Heart right ventricle (tissue), 16 donors: ENCODE measurements at regions not wholly inside any gene's neighbourhood (a gene's known extent, or its start where the extent isn't known, plus 50 kb on each side); places are given as distances from the start of the nearest gene placed in this dataset.
"Not testable (repeated sequence)": the region's sequence is repeated elsewhere in the genome, so short reads cannot be mapped to it uniquely, and the experiment has no call there.

Source experiments
- ATAC-seq, 8 donors: fragments of 200-7000 bp; cut with Tn5 transposase; one replicate each; pipeline ENCODE4 v1.9.1; 2020; ENCODE audit warnings: mild to moderate bottlenecking in 8 of 8, moderate library complexity in 8 of 8, moderate number of reproducible peaks in 1 of 8
- DNase-seq, 2 donors: peaks; one replicate each; pipeline ENCODE4 v3.0.0-alpha.2; 2020
- H3K27ac ChIP-seq, 10 donors: fragments of 200-600 bp; sonication (generic) in 2 of 10; one replicate each; pipeline versions ENCODE4 v1.5.0 to v1.8.0; 2020 to 2022; ENCODE audit warnings: mild to moderate bottlenecking in 3 of 10
- H3K27me3 ChIP-seq, 7 donors: fragments of 200-600 bp; one replicate each; pipeline ENCODE4 v1.8.0; 2021 to 2022; ENCODE audit warnings: mild to moderate bottlenecking in 2 of 7
- H3K36me3 ChIP-seq, 9 donors: fragments of 200-600 bp; sonication (generic) in 1 of 9; one replicate each; pipeline versions ENCODE4 v1.5.0 to v1.8.0; 2020 to 2022; ENCODE audit warnings: mild to moderate bottlenecking in 2 of 9
- H3K4me1 ChIP-seq, 9 donors: fragments of 200-600 bp; sonication (generic) in 1 of 9; one replicate each; pipeline versions ENCODE4 v1.5.0 to v1.8.0; 2020 to 2022; ENCODE audit warnings: mild to moderate bottlenecking in 4 of 9
- H3K4me3 ChIP-seq, 10 donors: fragments of 200-600 bp; sonication (generic) in 2 of 10; one replicate each; pipeline versions ENCODE4 v1.5.0 to v1.8.0; 2020 to 2022; ENCODE audit warnings: mild to moderate bottlenecking in 7 of 10, moderate library complexity in 2 of 10
- H3K9me3 ChIP-seq, 11 donors: fragments of 200-600 bp in 10 of 11; sonication (generic) in 2 of 11; one replicate each; pipeline versions ENCODE4 v1.5.0 to v1.8.0; 2013 to 2022; ENCODE audit warnings: mild to moderate bottlenecking in 2 of 11, control low read depth in 1 of 11, moderate library complexity in 1 of 11
- CTCF ChIP-seq, 9 donors: fragments of 200-600 bp; sonication (generic) in 2 of 9; IDR thresholded peaks; one replicate each; pipeline versions ENCODE4 v1.5.0 to v1.8.0; 2021 to 2022; ENCODE audit warnings: antibody characterized with exemption in 9 of 9, mild to moderate bottlenecking in 5 of 9, moderate library complexity in 1 of 9
- WGBS, 2 donors: extraction: QIAGEN DNeasy Blood & Tissue Kit; methylation state at CpG; one replicate each; pipeline ENCODE4 v1.1.7; 2013; ENCODE audit warnings: inconsistent platforms in 1 of 2; 5-methylcytosine and 5-hydroxymethylcytosine counted together
- intact Hi-C, 10 donors: fragments of 100-400 bp; cut with DNase I; formaldehyde crosslinking; loops; one replicate each; pipeline versions ENCODE4 v1.11.1 to v1.14.2; 2022
- donor health status: Arrhythmogenic right ventricular cardiomyopathy.
- donor health status: ischemic (EF 13 %, LVEDD 7.1; RV severe dilation, severe dysfunction).
- donor health status: healthy with polysubstance abuse.
- donor health status: DM: no; HTN: yes; CAD: no.
- donor health status: DM: no; HTN: no; CAD: no.
- donor health status: ischemic (EF 25% LVEDD 6.9; RV normal size, moderate dysfunction).
- donor health status: ischemic (EF 25% LVEDD 5.7; RV mildly dilated, moderate dysfunction).
- donor health status: healthy.
- donor health status: DM: yes; HTN: yes; CAD: no.
- donor health status: Ischemic cardiomyopathy.
- donor health status: ischemic (EF 35%, LVEDD 5.7; RV mildly dilated, moderate dysfunction).
- donor health status: nonischemic (EF 11% LVEDD 7.7; RV severe dilation, severe dysfunction).
- donor health status: DM: yes; HTN: yes; CAD: no.
- donor health status: PGD.
- donor health status: ischemic (EF 29% LVEDD 5.4; RV normal size, mild dysfunction).
- donor health status: nonischemic (EF 23%, LVEDD 6.1; RV moderate dilation, normal function).

GRCh38 chrX:96211953-96212352 is 472.7 kb upstream of the DIAPH2 start:
- peaks cover 0 to 31% (median 0%) of the 10 kb centered on the region in 11 donors for H3K9me3 ChIP-seq
- DNase-seq = no peak

GRCh38 chrX:96214681-96215080 is 470.0 kb upstream of the DIAPH2 start:
- H3K4me3 ChIP-seq, H3K27me3 ChIP-seq, H3K4me1 ChIP-seq, H3K36me3 ChIP-seq, intact Hi-C loops, DNase-seq, H3K27ac ChIP-seq, ATAC-seq: not testable (repeated sequence)
- 91 to 93% methylated on average over 4 of the region's 4 CpGs for WGBS, 2 donors
- peaks cover 0 to 35% (median 0%) of the 10 kb centered on the region in 11 donors for H3K9me3 ChIP-seq

More at GRCh38 chrX:96211953-96212352, 472.7 kb upstream of the DIAPH2 start:
- no peak for TF ChIP-seq CTCF (IDR thresholded peaks at IDR 0.05)
- ATAC-seq = no peak
- H3K4me1 ChIP-seq = no peaks in the 10 kb centered on the region
- intact Hi-C loops = no loop called here
- no peaks in the 10 kb centered on the region for H3K36me3 ChIP-seq
- no peak overlapping the region for H3K4me3 ChIP-seq
- H3K27me3 ChIP-seq = no peaks in the 10 kb centered on the region
- no peak overlapping the region for H3K27ac ChIP-seq

- H3K27me3 ChIP-seq = no peaks in the 10 kb centered on the region
- intact Hi-C loops = no loop called here
- WGBS, 2 donors = 42 to 55% methylated on average over 3 of the region's 3 CpGs
- no peak overlapping the region for H3K27ac ChIP-seq
- H3K4me3 ChIP-seq = no peak overlapping the region
- ATAC-seq = no peak
- H3K4me1 ChIP-seq = no peaks in the 10 kb centered on the region
- H3K36me3 ChIP-seq = no peaks in the 10 kb centered on the region
- H3K9me3 ChIP-seq = peaks cover 0 to 3% (median 0%) of the 10 kb centered on the region in 11 donors
- TF ChIP-seq CTCF (IDR thresholded peaks at IDR 0.05) = no peak
- DNase-seq = no peak
Observed at GRCh38 chrX:96224279-96224678, 460.4 kb upstream of the DIAPH2 start.

GRCh38 chrX:96244955-96245354 is 439.7 kb upstream of the DIAPH2 start:
- Histone ChIP-seq H3K4me3 (no peak overlapping the region), H3K9me3 (no peaks in the 10 kb centered on the region), H3K27ac (peak overlapping the region in 6 of 10 donors; percentile 1 to 73 (median 43)), H3K4me1 (peaks cover 0 to 5% (median 0%) of the 10 kb centered on the region in 9 donors), H3K36me3 (no peaks in the 10 kb centered on the region), H3K27me3 (no peaks in the 10 kb centered on the region)
- WGBS, 2 donors = 36 to 38% methylated on average over 3 of the region's 3 CpGs
- TF ChIP-seq CTCF (IDR thresholded peaks at IDR 0.05) = no peak
- DNase-seq (no peak), ATAC-seq (peak in 2 of 8 donors; percentile 55 to 67)
- intact Hi-C loops = no loop called here

GRCh38 chrX:96246436-96246835 is 438.2 kb upstream of the DIAPH2 start:
- no peak for ATAC-seq
- TF ChIP-seq CTCF (IDR thresholded peaks at IDR 0.05) = no peak
- H3K4me3 ChIP-seq = no peak overlapping the region
- intact Hi-C loops = no loop called here
- no peak overlapping the region for H3K27ac ChIP-seq
- DNase-seq = no peak
- no peaks in the 10 kb centered on the region for H3K9me3 ChIP-seq
- H3K27me3 ChIP-seq = no peaks in the 10 kb centered on the region
- no peaks in the 10 kb centered on the region for H3K36me3 ChIP-seq
- peaks cover 0 to 5% (median 0%) of the 10 kb centered on the region in 9 donors for H3K4me1 ChIP-seq
